Renal cortical epithelial cell (primary cell): ENCODE measurements at regions not wholly inside any gene's neighbourhood (a gene's known extent, or its start where the extent isn't known, plus 50 kb on each side); places are given as distances from the start of the nearest gene placed in this dataset.

Experiments used
- DNase-seq: peaks from one replicate; pipeline ENCODE4 v3.0.0-alpha.2; 2011; ENCODE audit warnings: low read depth

DNA sequence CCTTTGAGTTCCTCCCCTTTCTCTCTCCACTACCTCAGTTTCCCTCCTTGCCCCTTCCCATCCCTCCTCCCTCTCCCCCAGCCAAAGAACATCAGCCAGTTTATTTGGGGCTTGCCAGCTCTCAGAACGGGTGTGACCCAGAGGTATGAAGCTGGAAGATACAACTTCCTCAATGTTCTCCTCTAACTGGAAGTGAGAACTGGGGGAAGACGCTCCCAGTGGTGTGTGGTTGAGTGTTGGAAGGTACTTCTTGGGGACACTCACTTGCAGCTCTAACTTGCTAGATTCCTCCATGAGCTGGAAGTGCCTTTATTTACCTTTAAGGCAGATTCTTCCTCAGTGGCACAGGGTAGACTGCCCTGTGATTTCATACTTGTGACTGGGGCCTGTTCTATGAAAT is 110.5 kb upstream of the HABP2 start:
- DNase-seq: no peak

DNA sequence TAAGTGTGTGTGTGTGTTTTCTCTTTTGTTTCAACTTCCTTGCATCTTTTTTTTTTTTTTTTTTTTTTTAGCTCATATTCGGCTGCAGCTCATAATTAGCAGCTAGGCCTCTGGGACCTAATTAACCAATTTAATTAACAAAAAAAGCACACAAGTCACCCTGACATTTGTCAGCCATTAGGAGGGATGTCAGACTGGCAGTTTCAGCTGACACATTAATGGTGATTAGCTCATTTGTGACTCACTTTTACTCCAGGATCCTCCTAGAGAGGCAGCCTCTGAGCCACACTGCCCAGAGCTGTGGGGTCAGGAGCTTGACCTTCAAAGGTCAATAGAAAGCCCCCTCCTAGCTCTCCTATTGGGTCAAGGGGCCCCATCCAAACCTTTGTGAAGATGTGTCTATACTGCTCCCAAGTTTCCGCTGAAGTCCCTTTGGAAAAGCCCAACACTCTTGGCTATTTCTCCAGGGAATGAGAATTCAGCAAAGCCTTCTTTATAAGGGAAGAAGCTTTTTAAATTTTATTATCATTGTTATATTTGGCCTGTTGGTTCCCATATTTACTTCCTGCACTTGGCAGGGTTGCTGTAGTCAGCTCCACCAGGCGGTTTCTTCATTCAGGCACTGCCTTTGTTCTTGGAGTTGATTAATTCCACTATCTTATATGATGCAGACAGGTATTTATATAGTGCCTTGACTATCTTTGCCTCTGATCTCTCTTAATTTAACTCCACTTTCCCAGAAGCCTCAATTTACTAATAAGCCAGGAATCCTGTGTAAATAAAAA is 109.5 kb upstream of the HABP2 start:
- DNase-seq: no peak

DNA sequence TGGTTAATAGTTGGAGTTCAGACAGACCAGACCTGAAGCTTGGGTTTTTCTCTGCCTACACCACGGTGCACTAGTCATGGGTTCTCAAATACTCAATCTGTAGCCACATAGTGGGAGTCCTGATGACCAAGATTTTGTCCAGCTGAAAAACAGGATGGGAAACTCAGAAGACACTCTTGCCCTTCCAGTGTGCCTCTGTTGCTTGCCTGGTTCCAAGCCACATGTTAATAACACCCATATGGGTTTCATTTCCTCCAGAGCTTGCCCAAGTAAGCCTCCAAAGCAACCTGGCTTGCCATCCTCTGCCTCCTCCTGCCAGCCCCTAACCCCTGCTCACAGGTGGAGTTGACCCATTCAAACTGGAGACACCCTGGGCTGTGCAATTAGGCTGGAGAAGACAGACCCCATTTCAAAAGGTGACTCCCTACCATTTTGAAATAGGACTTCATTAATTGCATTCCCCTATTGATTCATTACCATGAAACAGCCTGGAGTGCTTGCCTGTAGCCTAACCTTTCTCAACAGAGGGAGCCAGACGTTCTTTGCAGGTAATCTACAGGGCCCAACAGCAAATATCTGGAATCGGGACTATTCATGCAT is 108.0 kb upstream of the HABP2 start:
- no peak for DNase-seq

- DNase-seq: no peak
Observed at GRCh38 chr10:113445736-113446135, 107.1 kb upstream of the HABP2 start.

- no peak for DNase-seq
Observed at GRCh38 chr10:113446739-113447138, 106.1 kb upstream of the HABP2 start.

DNA sequence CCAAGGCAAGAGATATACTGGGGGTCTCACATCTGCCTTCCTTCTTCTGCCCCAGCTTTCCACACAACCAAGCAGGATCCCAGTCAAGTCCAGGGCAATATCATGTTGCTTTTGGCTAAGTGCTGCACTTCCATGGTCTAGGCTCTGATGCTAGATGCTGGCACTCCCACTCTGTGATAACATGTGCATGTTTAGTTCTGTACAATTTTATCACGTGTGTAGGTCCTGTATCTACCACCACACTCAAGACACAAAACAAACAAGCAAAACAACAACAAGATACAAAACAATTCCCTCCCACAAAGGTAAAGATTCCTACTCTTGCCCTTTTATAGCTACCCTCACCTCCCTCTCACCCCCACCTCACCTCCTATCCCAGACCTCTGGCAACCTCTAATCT is 105.6 kb upstream of the HABP2 start:
- no peak for DNase-seq

DNA sequence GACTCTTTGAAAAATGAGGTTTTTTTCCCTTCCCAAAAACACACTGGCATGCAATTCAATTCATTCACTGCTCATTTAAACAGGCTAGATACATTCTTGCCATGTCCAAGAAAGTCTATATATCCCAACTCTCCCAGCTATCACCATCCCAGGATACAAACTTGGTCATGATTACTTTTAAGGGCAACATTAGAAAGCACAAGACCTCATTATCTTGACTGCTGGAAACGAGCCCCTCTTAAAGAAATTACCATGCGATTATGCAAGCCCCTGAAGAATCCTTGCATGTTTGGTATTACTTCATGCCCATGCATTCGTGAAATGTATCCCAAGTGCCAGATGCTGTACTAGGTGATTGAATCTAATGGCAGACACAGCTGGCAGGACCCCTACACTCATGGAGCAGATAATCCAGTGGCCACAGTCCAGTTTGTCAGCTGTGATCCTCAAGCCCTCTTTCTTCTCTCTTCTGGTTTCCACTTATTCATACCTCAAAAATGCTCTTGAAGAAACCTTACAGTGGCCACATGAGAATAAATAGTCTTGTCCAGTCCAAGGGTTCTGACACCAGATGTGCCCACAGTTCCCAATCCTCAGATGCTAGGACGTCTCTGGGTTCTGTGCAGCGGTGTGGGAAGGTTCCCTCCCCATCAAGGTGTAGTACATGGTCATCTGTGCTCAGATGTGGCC is 103.7 kb upstream of the HABP2 start:
- no peak for DNase-seq

DNA sequence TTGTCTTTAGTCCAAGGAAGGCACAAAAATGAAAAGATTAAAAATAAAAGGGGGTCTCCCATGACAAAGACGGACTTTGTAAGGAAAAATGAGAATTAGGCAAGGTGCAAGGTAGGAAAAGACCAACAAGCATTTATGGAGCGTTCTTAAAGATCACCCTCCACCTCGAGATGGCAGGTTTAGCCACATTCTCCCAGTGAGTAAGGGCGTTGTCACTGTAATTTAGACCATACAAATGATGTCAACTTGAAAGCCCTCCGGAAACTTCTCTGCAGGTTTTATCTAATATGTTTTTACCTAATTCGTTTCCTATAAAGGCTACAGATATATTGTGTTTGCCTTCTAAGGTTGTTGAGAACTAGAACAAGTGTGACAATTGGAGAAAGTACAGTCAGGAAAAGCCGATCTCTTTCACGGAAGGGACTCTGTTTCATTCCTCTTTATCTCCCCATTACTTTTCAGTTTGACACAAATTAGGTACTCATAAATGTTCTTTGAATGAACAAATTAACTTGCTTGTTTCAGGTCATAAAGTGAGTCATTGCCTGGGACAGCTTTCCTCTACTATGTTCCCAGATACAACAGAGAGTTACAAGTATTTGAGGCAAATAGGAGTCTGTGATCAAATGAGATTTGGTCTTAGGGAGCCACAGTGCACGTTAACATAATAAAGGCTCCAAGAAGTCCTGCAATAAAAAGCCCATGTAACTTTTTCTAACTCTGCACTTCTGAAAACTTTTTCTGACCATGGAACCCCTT is 102.6 kb upstream of the HABP2 start:
- peak; percentile 12 for DNase-seq

- DNase-seq: no peak
Observed at GRCh38 chr10:113450906-113451305, 101.9 kb upstream of the HABP2 start.

DNA sequence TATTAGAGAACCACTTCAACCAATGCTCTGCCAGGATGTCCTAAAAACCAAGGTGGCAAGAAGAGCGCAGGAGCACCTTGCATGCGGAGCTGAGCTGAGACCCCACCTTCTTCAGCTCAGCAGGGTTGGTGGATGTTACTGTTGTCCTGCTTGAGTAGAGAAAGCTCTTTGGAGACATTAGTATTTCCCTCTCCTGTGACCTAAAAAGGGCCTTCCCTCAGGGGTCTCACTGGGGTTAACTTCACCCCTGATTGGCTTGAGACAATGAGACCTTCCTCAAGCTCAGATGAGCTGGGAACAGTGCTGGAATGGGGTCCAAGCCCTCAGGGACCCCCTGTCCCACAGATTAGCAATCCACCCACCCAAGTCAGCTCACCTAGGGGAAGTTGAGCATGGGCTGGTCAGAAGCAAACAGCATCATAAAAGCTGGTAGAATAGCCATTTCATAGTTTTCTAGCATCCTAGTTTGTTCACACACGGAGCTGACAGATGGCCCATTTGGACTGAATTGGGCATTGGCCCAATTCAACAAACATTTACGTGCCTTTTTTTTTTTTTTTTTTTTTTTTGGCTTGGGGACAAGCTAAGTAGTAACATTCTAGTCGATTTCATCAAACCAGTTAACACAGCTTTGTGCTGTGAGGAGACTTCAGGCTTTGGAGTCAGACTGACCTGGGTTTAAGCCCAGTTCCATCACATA is 100.6 kb upstream of the HABP2 start:
- DNase-seq: no peak

DNA sequence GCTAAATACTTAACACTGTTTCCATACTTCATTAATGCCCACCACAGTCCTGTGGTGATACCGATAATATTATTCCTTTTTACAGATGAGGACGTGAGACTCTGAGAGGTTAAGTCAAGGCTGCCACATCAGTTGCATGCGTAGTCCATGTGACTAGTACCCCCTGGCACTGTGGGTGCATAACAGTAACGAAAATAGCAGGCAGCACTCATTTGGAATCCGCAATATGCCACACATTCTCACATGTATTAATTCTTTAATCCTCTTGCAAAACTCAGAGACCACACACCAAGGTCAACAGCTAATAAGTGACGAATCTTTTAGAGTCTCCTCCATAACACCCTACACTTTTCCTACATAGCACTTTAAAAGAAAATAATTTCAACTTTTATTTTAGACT is 99.5 kb upstream of the HABP2 start:
- no peak for DNase-seq

- peak; percentile 21 for DNase-seq
Observed at GRCh38 chr10:113454341-113455061, 98.4 kb upstream of the HABP2 start.

DNA sequence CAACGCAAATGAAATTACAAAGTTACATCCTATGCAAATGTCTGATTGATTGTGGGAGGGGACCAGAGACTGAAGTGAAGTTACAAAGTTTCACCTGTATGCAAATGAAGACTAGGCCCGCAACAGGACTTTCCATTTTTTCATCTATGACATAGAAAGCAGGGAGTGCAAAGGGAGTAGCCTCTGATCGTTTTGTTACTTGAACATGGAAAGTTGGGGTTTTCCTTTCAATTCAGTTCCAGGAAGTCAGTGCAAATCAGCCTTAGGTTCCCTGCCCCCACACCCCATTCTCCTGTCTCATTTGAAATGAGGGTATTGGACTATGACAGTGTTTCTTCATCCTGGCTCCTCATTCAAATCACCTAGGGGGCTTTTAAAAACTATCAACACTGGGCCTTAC is 96.9 kb upstream of the HABP2 start:
- no peak for DNase-seq

GRCh38 chr10:113456741-113457140 is 96.1 kb upstream of the HABP2 start:
- DNase-seq: no peak

DNA sequence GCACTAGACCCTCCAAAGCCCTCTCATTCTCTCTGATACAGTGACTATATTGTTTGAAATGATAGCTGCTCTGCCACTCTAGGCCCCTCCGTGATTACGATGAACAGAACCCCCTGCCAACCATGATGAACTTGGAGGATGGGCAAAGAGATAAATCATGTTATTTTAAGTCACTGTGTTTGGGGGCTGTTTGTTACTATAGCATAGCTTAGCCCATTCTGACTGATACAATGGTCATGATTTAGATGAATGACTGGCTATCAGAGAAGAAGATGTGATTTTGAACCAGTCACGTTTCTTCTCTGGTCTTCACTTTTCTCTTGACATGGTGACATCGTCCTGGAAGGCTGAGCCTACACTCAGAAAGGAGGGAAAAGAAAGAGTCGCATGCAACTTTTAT is 95.4 kb upstream of the HABP2 start:
- no peak for DNase-seq

DNA sequence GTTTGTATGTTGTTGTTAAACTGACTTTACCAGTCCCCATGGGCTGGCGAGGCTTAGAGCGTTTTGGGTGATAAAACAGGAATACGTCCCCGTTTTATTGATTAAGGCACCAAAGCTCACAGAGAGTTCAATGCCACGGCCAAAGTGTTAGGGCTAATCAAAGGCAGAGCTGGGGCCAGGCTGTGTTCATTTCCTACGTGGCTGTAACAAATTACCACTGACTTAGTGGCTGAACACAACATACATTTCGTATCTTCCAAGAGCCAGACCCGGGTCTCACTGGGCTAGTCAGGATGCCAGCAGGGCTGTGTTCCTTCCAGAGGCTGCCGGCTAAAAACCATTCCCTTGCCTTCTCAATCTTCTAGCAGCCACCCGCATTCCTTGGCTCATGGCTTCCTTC is 94.4 kb upstream of the HABP2 start:
- DNase-seq: no peak

- DNase-seq: no peak
Observed at GRCh38 chr10:113458944-113459343, 93.9 kb upstream of the HABP2 start.

GRCh38 chr10:113459626-113460280 is 93.1 kb upstream of the HABP2 start:
- no peak for DNase-seq

DNA sequence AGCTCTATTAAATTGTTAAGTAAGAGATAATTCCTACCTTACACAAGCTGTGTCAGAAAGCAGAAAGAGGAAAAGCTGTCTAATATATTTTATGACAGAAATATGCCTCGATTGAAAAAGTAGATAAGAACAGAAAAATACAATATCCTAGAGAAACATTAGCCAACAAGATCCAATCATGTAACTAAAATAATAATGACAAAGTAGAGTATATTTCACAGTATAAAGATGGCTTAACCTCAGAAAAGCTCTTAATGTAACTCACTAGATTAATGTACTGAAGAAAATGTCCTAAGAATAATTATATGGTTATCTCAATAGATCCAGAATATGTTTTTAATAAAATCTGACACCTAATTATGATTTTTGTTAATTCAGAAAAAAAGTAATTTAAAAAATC is 89.8 kb upstream of the HABP2 start:
- DNase-seq: no peak

- DNase-seq: no peak
Observed at GRCh38 chr10:113463777-113464176, 89.1 kb upstream of the HABP2 start.

GRCh38 chr10:113469796-113470195 is 83.1 kb upstream of the HABP2 start:
- DNase-seq: no peak
